MCF 10A (cell line): ENCODE measurements at regions not wholly inside any gene's neighbourhood (a gene's known extent, or its start where the extent isn't known, plus 50 kb on each side); places are given as distances from the start of the nearest gene placed in this dataset.
A peak's percentile ranks its signal among the peaks of the same experiment; 100 is the strongest.
"Not testable (repeated sequence)": the region's sequence is repeated elsewhere in the genome, so short reads cannot be mapped to it uniquely, and the experiment has no call there.

Experiments
- BruUV-seq: library from RNA; stranded (reverse); fragments of 400-500 nt; replicated peaks from 2 replicates; lab custom pipeline; 2021; lab: Mats Ljungman, UMichigan
- CTCF ChIA-PET: fragments of 300-600 bp; sonication (Branson Sonifier 250); formaldehyde crosslinking; extraction: SDS; loops from one replicate; lab custom pipeline; 2021; ENCODE audit warnings: antibody characterized with exemption, inconsistent platforms; lab: Yijun Ruan, JAX
- POLR2A ChIA-PET: fragments of 300-600, 350-650 bp; sonication (Branson Sonifier 250); formaldehyde crosslinking; extraction: SDS; loops from one replicate; lab custom pipeline; 2020; ENCODE audit warnings: antibody characterized with exemption, inconsistent platforms; lab: Yijun Ruan, JAX
- DNase-seq: peaks from one replicate; pipeline ENCODE4 v3.0.0-alpha.2; 2018; ENCODE audit not compliant: unreplicated experiment
- H3K27ac Mint-ChIP-seq: one replicate; pipeline ENCODE4 v1.8.0; 2022; ENCODE audit warnings: mild to moderate bottlenecking, low read depth, mixed read lengths; ENCODE audit not compliant: unreplicated experiment
- H3K27me3 Mint-ChIP-seq: one replicate; pipeline ENCODE4 v1.8.0; 2022; ENCODE audit warnings: mixed read lengths; ENCODE audit not compliant: insufficient read depth, unreplicated experiment
- H3K36me3 Mint-ChIP-seq: one replicate; pipeline ENCODE4 v1.8.0; 2022; ENCODE audit warnings: mild to moderate bottlenecking, moderate library complexity, mixed read lengths; ENCODE audit not compliant: insufficient read depth, unreplicated experiment
- H3K4me1 Mint-ChIP-seq: one replicate; pipeline ENCODE4 v1.8.0; 2022; ENCODE audit warnings: mixed read lengths; ENCODE audit not compliant: insufficient read depth, unreplicated experiment
- H3K4me3 Mint-ChIP-seq: one replicate; pipeline ENCODE4 v1.8.0; 2022; ENCODE audit warnings: mild to moderate bottlenecking, moderate library complexity, mixed read lengths; ENCODE audit not compliant: unreplicated experiment
- H3K9me3 Mint-ChIP-seq: one replicate; pipeline ENCODE4 v1.8.0; 2022; ENCODE audit warnings: mixed read lengths; ENCODE audit not compliant: unreplicated experiment
- CTCF ChIP-seq: fragments of 200-600 bp; IDR thresholded peaks from one replicate; pipeline ENCODE4 v1.8.0; 2022; ENCODE audit warnings: antibody characterized with exemption, mild to moderate bottlenecking; ENCODE audit not compliant: unreplicated experiment
- intact Hi-C: fragments of 100-400 bp; cut with micrococcal nuclease; formaldehyde crosslinking; loops from 2 replicates; pipeline ENCODE4 v1.14.1; 2022

GRCh38 chr15:77939851-77940250, 137.7 kb downstream of the TBC1D2B start:
- DNase-seq: no peak
- no peaks in the 10 kb centered on the region for H3K9me3 Mint-ChIP-seq
- H3K4me1 Mint-ChIP-seq: no peaks in the 10 kb centered on the region
- intact Hi-C loops: no loop called here
- TF ChIP-seq CTCF: no peak
- peaks cover 11% of the 10 kb centered on the region for H3K27me3 Mint-ChIP-seq
- ChIA-PET POLR2A (interaction anchor here (0.5 kb wide), 1 partner anchor 337 kb away, joined by 4 read pairs; no protein-coding TSS in a partner anchor), CTCF (interaction anchor here (1.3 to 1.4 kb wide), 2 partner anchors 19 to 169 kb away, joined by 3 read pairs; no protein-coding TSS in a partner anchor)
- H3K27ac Mint-ChIP-seq: no peak overlapping the region
- BruUV-seq: no TSS peak
- no peaks in the 10 kb centered on the region for H3K36me3 Mint-ChIP-seq
- H3K4me3 Mint-ChIP-seq: no peak overlapping the region

GRCh38 chr15:77939026-77939425, 138.5 kb downstream of the TBC1D2B start:
- BruUV-seq, POLR2A ChIA-PET, H3K27ac Mint-ChIP-seq, H3K4me3 Mint-ChIP-seq, DNase-seq, intact Hi-C loops, H3K9me3 Mint-ChIP-seq, H3K36me3 Mint-ChIP-seq, H3K27me3 Mint-ChIP-seq, H3K4me1 Mint-ChIP-seq: not testable (repeated sequence)
- CTCF ChIA-PET: interaction anchor here (0.6 to 1.4 kb wide), 4 partner anchors 20 to 246 kb away, joined by 3 to 5 read pairs (median 3); no protein-coding TSS in a partner anchor

GRCh38 chr15:77938546-77938945, 139.0 kb downstream of the TBC1D2B start:
- DNase-seq, H3K4me3 Mint-ChIP-seq, H3K27me3 Mint-ChIP-seq, BruUV-seq, H3K27ac Mint-ChIP-seq, H3K4me1 Mint-ChIP-seq, POLR2A ChIA-PET, intact Hi-C loops, H3K9me3 Mint-ChIP-seq, H3K36me3 Mint-ChIP-seq: not testable (repeated sequence)
- CTCF ChIA-PET: interaction anchor here (0.6 to 1.4 kb wide), 4 partner anchors 21 to 246 kb away, joined by 3 to 5 read pairs (median 3); no protein-coding TSS in a partner anchor

GRCh38 chr15:77936567-77936966, 140.9 kb downstream of the TBC1D2B start:
- H3K4me3 Mint-ChIP-seq, H3K27ac Mint-ChIP-seq, H3K27me3 Mint-ChIP-seq, BruUV-seq, DNase-seq, H3K36me3 Mint-ChIP-seq, POLR2A ChIA-PET, H3K4me1 Mint-ChIP-seq, H3K9me3 Mint-ChIP-seq, intact Hi-C loops: not testable (repeated sequence)
- CTCF ChIA-PET: interaction anchor here (0.7 kb wide), 1 partner anchor 80 kb away, joined by 4 read pairs; no protein-coding TSS in a partner anchor

GRCh38 chr15:77934516-77934915, 143.0 kb downstream of the TBC1D2B start:
- H3K4me3 Mint-ChIP-seq, H3K36me3 Mint-ChIP-seq, H3K27ac Mint-ChIP-seq, POLR2A ChIA-PET, BruUV-seq, DNase-seq, intact Hi-C loops, H3K4me1 Mint-ChIP-seq, H3K9me3 Mint-ChIP-seq, H3K27me3 Mint-ChIP-seq: not testable (repeated sequence)
- CTCF ChIA-PET: interaction anchor here (0.6 kb wide), 1 partner anchor 765 kb away, joined by 3 read pairs; no protein-coding TSS in a partner anchor

- POLR2A ChIA-PET, H3K9me3 Mint-ChIP-seq, BruUV-seq, H3K4me3 Mint-ChIP-seq, H3K36me3 Mint-ChIP-seq, intact Hi-C loops, H3K27ac Mint-ChIP-seq, DNase-seq, H3K4me1 Mint-ChIP-seq, H3K27me3 Mint-ChIP-seq: not testable (repeated sequence)
- CTCF ChIA-PET: interaction anchor here (1.7 kb wide), 1 partner anchor 177 kb away, joined by 3 read pairs; no protein-coding TSS in a partner anchor
Measured at GRCh38 chr15:77930907-77931306, 146.6 kb downstream of the TBC1D2B start.

- H3K4me1 Mint-ChIP-seq, H3K9me3 Mint-ChIP-seq, H3K27ac Mint-ChIP-seq, intact Hi-C loops, H3K27me3 Mint-ChIP-seq, BruUV-seq, H3K36me3 Mint-ChIP-seq, POLR2A ChIA-PET, DNase-seq, H3K4me3 Mint-ChIP-seq: not testable (repeated sequence)
- CTCF ChIA-PET: interaction anchor here (0.7 to 1.7 kb wide), 2 partner anchors 178 to 780 kb away, joined by 3 read pairs; no protein-coding TSS in a partner anchor
Measured at GRCh38 chr15:77930490-77930889, 147.0 kb downstream of the TBC1D2B start.

GRCh38 chr15:77926789-77927188, 150.7 kb downstream of the TBC1D2B start:
- H3K36me3 Mint-ChIP-seq: not testable (repeated sequence)
- DNase-seq: peak; percentile 27
- peaks cover 12% of the 10 kb centered on the region for H3K27me3 Mint-ChIP-seq

More at GRCh38 chr15:77926789-77927188, 150.7 kb downstream of the TBC1D2B start:
- H3K27ac Mint-ChIP-seq, BruUV-seq, H3K4me3 Mint-ChIP-seq, POLR2A ChIA-PET, H3K4me1 Mint-ChIP-seq, CTCF ChIA-PET, intact Hi-C loops, H3K9me3 Mint-ChIP-seq: not testable (repeated sequence)
